ENCODE measurements at regions not wholly inside any gene's neighbourhood (a gene's known extent, or its start where the extent isn't known, plus 50 kb on each side); places are given as distances from the start of the nearest gene placed in this dataset.

GRCh38 chr6:10136636-10137035, 278.2 kb downstream of the TFAP2A start:
- TF ChIP-seq CTCF (conservative IDR thresholded peaks at IDR 0.05; ENCODE audit: low read depth, low read length) (no peak), EZH2 (IDR thresholded peaks at IDR 0.05; ENCODE audit: borderline replicate concordance, low read depth, low read length, poor library complexity, severe bottlenecking) (no peak)

All from A673 (cell line).